Activated gamma-delta T cell treated with Interleukin-2 at 50 U/mL for 16 hours (primary cell): ENCODE measurements at regions not wholly inside any gene's neighbourhood (a gene's known extent, or its start where the extent isn't known, plus 50 kb on each side); places are given as distances from the start of the nearest gene placed in this dataset.
A peak's percentile ranks its signal among the peaks of the same experiment; 100 is the strongest.
"Not testable (repeated sequence)": the region's sequence is repeated elsewhere in the genome, so short reads cannot be mapped to it uniquely, and the experiment has no call there.

Experiments
- DNase-seq: peaks from one replicate; pipeline ENCODE4 v3.0.0-alpha.2; 2020

DNA sequence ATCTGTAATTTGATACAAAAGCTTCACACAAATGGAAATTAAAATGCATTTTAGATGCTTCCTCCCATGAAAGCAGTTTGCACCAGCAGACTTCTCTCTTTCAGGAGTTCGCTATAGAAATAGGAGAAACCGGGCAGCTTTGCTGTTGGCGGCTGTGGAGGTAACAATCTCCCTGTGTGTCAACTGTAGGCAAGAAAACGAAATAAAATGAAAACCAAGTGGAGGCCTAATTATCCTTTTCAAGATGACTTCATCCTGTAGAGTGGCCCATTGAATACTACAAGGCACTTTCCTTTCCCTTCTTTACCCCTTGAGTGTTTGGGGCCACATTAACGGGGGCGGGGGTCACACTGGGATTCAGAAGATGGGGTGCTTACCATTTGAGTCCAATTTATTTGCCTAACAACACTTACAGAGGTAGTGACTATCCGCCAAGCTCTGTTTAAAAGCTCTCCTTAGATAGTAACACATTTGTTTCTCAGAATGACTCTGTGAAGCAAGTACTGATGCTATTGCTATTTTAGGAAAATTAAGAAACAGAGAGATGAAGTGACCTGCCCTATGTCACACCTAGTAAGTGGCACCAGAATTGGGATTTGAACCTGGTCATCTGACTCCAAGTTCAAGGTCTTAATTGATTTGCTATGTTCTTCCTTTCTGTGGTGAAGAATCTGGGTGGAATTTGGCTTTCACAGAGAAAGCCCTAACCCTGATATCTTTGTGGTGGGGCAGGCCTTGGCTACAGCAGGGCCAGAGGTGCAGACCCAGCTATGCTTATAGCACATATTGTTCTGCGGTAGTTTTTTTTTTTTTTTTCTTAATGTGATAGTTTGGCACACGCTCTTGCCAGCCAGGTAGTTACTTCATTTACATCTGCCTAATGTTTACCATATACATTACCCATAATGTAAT, 125.5 kb upstream of the MPHOSPH6 start:
- no peak for DNase-seq

DNA sequence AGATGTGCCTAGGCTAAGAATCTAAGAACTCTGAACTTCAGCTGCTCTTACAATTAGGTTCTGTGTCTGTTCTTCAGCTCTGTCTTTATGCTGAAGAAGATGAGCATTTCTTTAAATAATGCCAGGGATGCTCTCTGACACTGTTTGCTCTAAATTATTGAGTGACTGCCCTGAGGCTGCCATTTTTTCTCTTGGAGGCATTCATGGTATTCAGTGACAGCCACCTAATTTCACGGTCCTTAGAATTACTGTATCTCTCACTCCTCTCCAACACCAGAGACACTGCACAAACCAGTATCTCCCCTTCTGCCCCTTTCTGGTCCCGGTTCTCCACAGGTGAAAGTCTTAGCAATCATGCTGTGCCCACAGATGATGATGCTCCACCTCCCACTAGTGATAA, 123.6 kb upstream of the MPHOSPH6 start:
- no peak for DNase-seq

DNA sequence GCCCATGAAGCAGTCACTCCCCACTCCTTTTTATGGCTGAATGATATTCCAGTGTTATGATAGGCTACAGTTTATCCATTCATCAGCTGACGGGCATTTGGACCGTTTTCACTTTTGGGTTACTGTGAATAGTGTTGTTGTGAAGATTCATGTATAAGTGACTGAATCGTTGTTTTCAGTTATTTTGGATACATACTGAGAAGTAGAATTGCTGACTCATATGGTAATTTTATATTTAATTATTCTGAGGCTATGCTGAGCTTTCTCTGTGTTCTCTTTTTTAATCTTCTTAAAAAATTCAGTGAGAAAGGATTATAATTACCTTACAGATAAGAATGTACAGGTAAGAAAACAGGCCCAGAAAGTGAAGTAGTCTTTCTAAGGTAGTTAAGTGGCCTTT, 117.9 kb upstream of the MPHOSPH6 start:
- DNase-seq: no peak

DNA sequence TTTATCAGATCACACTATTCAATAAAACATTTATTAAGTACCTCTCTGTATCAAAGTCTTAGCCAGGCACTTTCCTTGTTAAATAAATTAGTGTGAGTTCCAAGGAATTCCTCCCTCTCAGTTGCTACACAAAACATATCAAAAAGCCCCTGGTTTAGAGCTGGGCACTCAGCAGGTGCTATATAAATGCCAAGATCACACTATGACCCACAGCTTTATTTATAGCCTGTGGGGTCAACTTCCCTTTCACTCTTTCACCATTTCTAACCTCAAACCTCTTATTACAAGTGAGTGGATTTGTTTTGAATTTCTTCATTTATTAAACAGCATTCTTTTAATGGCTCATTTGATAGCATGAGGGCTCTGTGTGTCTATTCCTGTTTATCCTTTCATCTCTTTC, 112.6 kb upstream of the MPHOSPH6 start:
- DNase-seq: no peak

DNA sequence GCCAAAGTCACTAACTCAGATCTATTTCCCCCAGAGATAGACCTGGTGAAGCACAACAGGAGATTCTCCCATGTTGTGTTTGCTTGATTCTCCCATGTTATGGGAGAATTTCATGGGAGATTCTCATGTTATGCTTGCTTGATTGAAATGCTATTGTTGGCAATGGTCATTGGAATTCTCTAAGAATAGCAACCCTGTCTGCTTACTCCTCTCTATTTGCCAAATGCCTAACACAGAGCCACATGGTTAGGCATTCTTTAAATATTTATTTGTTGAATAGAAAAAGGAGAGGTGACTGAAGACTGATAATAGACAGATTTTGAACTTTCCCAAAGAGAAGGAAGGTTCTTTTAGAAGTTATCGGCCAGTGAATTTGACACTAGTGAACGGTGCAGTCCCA, 111.5 kb upstream of the MPHOSPH6 start:
- no peak for DNase-seq

- no peak for DNase-seq
Observed at GRCh38 chr16:82280867-82281266, 110.8 kb upstream of the MPHOSPH6 start.

GRCh38 chr16:82275349-82275748, 105.3 kb upstream of the MPHOSPH6 start:
- not testable (repeated sequence) for DNase-seq

GRCh38 chr16:82271636-82272035, 101.6 kb upstream of the MPHOSPH6 start:
- no peak for DNase-seq

- not testable (repeated sequence) for DNase-seq
Observed at GRCh38 chr16:82267675-82268074, 97.7 kb upstream of the MPHOSPH6 start.

- no peak for DNase-seq
Observed at GRCh38 chr16:82265809-82266208, 95.8 kb upstream of the MPHOSPH6 start.

DNA sequence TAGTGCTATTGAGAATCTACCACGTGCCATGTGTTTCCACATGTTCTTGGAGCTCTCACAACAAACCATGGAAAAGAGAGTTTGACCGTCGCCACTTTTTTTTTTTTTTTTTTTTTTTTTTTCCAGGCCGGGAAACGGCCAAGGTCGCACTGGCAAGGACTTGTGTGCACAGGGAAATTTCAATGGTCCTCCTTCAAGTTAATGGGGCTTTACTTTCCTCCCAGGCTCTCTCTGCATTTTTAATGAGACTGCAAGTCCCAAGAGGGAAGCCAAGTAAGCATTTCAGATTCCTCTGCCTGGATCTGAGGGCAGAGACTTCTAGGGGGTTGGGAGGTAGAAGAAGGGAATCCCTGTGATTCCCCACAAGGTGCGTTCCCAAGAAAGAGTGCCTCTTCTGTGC, 94.7 kb upstream of the MPHOSPH6 start:
- DNase-seq: no peak

- DNase-seq: peak; percentile 36
Observed at GRCh38 chr16:82263521-82264143, 93.6 kb upstream of the MPHOSPH6 start.

DNA sequence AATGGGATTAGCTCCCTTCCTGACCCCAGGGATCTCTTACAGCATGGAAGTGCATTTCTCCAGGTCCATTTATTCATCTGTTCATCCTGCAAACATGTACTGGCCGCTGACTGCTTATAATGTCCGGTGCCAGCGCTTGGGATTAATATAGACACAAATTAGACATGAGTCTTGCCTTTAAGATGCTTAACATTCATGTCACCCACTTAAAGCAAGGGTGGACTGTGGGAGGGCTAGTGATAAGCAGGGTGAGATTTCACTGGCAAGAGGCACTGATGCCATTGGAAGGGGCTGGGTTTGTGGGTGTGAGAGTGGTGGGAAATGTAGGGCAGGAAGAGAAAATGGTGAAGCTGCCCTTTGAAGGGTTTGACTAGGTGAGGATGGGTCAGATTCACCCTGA, 92.2 kb upstream of the MPHOSPH6 start:
- DNase-seq: no peak

- no peak for DNase-seq
Observed at GRCh38 chr16:82260212-82260795, 90.3 kb upstream of the MPHOSPH6 start.

DNA sequence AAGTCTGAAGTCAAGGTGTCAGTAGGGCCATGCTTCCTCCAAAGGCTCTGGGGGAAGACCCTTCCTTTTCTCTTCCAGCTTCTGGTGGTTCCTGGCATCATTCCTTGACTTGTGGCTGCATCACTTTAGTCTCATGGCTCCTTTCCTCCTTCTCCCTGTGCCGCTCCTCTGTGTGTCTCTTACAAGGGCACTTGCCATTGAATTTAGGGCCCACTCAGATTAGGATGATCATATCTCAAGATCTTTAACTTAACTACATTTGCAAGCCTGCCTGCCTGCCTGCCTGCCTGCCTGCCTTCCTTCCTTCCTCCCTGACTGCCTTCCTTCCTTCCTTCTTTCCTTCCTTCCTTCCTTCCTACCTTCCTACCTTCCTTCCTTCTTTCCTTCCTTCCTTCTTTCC, 89.7 kb upstream of the MPHOSPH6 start:
- no peak for DNase-seq

DNA sequence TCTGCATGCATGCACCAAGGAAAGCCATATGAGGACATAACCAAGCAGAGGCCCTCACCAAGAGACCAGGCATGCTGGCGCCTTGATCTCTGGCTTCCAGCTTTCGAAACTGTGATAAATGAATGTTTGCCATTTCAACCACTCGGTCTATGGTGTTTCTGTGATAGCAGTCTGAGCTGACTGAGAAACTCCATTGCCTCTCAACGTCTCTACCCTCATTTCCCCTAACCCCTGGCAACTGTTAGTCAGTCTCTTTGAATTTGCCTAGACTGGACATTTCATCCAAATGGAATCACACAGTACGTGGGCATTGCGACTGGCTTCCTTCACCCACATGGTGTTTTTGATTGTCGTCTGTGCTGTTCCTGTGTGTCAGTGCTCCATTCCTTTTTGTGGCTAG, 88.0 kb upstream of the MPHOSPH6 start:
- DNase-seq: no peak

- DNase-seq: no peak
Observed at GRCh38 chr16:82252582-82252981, 82.6 kb upstream of the MPHOSPH6 start.

DNA sequence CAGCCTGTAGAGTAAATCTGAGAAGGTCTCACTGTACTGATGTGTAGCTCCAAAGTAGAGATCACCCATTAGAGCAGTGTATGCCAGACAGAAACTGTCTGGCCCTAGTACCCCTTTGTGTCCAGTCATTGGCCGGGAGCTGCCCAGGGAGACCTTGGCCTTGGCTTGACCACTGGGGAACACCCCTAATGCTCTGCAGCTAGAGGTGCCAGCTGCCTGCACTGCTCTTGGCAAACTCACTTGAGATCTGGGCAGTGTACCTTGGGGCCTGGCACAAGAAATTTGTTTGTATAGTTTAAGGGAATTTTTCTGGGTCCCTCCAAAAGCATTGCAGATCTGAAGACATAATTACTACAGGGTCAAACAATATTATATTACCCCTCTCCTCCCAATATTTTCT, 78.7 kb upstream of the MPHOSPH6 start:
- DNase-seq: no peak

DNA sequence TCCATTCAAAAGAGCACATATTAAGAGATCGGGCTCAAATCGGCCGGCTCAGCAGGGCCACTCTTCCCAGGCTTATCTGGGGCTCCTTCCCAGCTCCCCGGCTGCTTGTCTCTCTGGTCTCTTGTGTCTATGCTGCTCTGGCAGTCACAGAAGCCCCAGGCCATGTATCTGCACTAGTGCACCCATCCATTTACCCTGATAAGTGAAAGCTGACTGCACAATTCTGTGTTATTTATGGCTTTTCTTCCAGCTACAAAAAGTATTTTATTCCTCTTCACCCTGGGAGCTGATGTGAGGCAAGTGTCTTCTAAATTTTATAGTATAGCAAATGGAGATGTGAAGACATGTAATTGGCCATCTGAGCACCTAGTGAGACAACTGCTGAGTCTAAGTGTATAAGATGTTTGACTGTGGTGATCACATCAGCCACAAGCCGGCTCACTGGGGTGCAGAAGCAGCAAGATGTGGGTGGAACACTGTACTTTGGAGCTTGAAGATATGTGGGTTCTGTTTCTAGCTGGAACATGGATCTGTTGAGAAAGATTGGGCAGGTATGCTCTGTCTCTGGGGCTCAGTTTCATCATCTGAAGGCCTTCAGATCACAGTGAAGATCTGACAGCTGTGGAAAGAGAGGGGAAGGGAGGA, 78.1 kb upstream of the MPHOSPH6 start:
- DNase-seq: no peak

DNA sequence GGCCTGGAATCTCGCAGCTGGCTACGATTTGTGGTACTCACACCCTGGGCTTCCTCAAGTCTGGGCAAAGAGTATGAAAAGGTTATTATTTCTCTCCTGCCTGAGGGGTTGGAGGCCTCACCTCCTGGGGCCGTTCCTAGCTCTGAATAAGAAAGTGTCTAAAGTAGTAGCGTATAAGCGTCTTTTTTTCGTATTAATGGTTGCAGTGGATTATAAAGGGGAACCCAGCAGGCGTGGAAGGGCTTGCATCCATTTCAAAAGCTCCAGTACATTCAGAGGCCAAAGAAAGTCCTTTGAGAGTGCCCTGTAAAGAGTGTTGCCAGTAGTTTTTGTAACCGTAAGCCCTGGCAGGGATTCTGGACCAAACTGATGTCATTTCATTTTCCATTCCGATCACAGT, 72.2 kb upstream of the MPHOSPH6 start:
- no peak for DNase-seq

- no peak for DNase-seq
Observed at GRCh38 chr16:82241469-82242052, 71.5 kb upstream of the MPHOSPH6 start.

- DNase-seq: no peak
Observed at GRCh38 chr16:82240111-82240510, 70.1 kb upstream of the MPHOSPH6 start.

- DNase-seq: no peak
Observed at GRCh38 chr16:82236875-82237274, 66.9 kb upstream of the MPHOSPH6 start.
